ENCODE measurements at regions not wholly inside any gene's neighbourhood (a gene's known extent, or its start where the extent isn't known, plus 50 kb on each side); places are given as distances from the start of the nearest gene placed in this dataset.
"Not testable (repeated sequence)": the region's sequence is repeated elsewhere in the genome, so short reads cannot be mapped to it uniquely, and the experiment has no call there.

- not testable (repeated sequence) for H3K4me2 ChIP-seq (ENCODE audit: insufficient read depth, low read length, poor library complexity, severe bottlenecking); H2BK12ac ChIP-seq (ENCODE audit: low read length)
Measured at GRCh38 chr3:32042867-32043266, 61.3 kb downstream of the ZNF860 start.

GRCh38 chr3:32045091-32045915 is 61.1 kb upstream of the GPD1L start:
- Histone ChIP-seq H2BK12ac (ENCODE audit: low read length) (no peak overlapping the region), H3K27me3 (ENCODE audit: control insufficient read depth in 3 of 3, insufficient read depth in 3 of 3, low read depth in 1 of 3, low read length in 3 of 3) (no peaks in the 10 kb centered on the region), H2BK15ac (ENCODE audit: low read length) (no peak overlapping the region), H3K27ac (replicated peaks; ENCODE audit: low read length) (no peak overlapping the region), H3K79me1 (ENCODE audit: low read depth, low read length) (no peaks in the 10 kb centered on the region), H3K4me2 (ENCODE audit: insufficient read depth, low read length, poor library complexity, severe bottlenecking) (no peak overlapping the region), H2AFZ (ENCODE audit: low read length) (peak overlapping the region; percentile 32), H2BK5ac (ENCODE audit: low read length) (no peak overlapping the region), H3K9ac (ENCODE audit: low read depth, low read length, poor library complexity) (no peak overlapping the region), H3K4ac (ENCODE audit: low read length) (no peak overlapping the region), H3K9me3 (replicated peaks in 1 of 2; ENCODE audit: control insufficient read depth in 2 of 2, insufficient read depth in 1 of 2, low read depth in 1 of 2, low read length in 2 of 2) (no peaks in the 10 kb centered on the region), H4K91ac (ENCODE audit: low read depth, low read length, poor library complexity) (no peak overlapping the region), H3K4me1 (ENCODE audit: control insufficient read depth in 2 of 2, insufficient read depth in 1 of 2, low read depth in 1 of 2, low read length in 2 of 2) (peaks cover 0 to 5% of the 10 kb centered on the region in 2 donors), H3K23ac (ENCODE audit: low read depth, low read length, poor library complexity) (no peak overlapping the region), H3K36me3 (replicated peaks in 1 of 2; ENCODE audit: control insufficient read depth in 2 of 2, insufficient read depth in 2 of 2, low read length in 2 of 2) (no peaks in the 10 kb centered on the region), H4K8ac (ENCODE audit: low read depth, low read length) (no peak overlapping the region), H3K4me3 (ENCODE audit: low read length in 2 of 2) (no peak overlapping the region), H3K14ac (ENCODE audit: low read length) (no peak overlapping the region), H2BK120ac (ENCODE audit: low read depth, low read length) (no peak overlapping the region), H3K18ac (ENCODE audit: low read length) (no peak overlapping the region), H2AK5ac (ENCODE audit: low read depth, low read length) (no peak overlapping the region)
- no peak for DNase-seq (ENCODE audit: low spot score)
- WGBS, 2 donors (ENCODE audit: extremely low coverage in 2 of 2, insufficient read length in 2 of 2, insufficient replicate concordance in 1 of 2) = no CpG with 5 or more reads among the region's 5 CpGs

More at GRCh38 chr3:32042867-32043266, 61.3 kb downstream of the ZNF860 start:
- H4K8ac ChIP-seq (ENCODE audit: low read depth, low read length); H3K79me1 ChIP-seq (ENCODE audit: low read depth, low read length); H2BK5ac ChIP-seq (ENCODE audit: low read length); H3K27ac ChIP-seq (replicated peaks; ENCODE audit: low read length); H3K4ac ChIP-seq (ENCODE audit: low read length); H3K27me3 ChIP-seq (ENCODE audit: control insufficient read depth in 3 of 3, insufficient read depth in 3 of 3, low read depth in 1 of 3, low read length in 3 of 3); H3K4me3 ChIP-seq (ENCODE audit: low read length in 2 of 2); H2BK15ac ChIP-seq (ENCODE audit: low read length); H3K4me1 ChIP-seq (ENCODE audit: control insufficient read depth in 2 of 2, insufficient read depth in 1 of 2, low read depth in 1 of 2, low read length in 2 of 2); H3K9me3 ChIP-seq (replicated peaks in 1 of 2; ENCODE audit: control insufficient read depth in 2 of 2, insufficient read depth in 1 of 2, low read depth in 1 of 2, low read length in 2 of 2); H2AK5ac ChIP-seq (ENCODE audit: low read depth, low read length); H4K91ac ChIP-seq (ENCODE audit: low read depth, low read length, poor library complexity); H2AFZ ChIP-seq (ENCODE audit: low read length); H3K9ac ChIP-seq (ENCODE audit: low read depth, low read length, poor library complexity); DNase-seq (ENCODE audit: low spot score); H3K36me3 ChIP-seq (replicated peaks in 1 of 2; ENCODE audit: control insufficient read depth in 2 of 2, insufficient read depth in 2 of 2, low read length in 2 of 2); H3K14ac ChIP-seq (ENCODE audit: low read length); H3K23ac ChIP-seq (ENCODE audit: low read depth, low read length, poor library complexity); H3K18ac ChIP-seq (ENCODE audit: low read length); H2BK120ac ChIP-seq (ENCODE audit: low read depth, low read length): not testable (repeated sequence)
- no CpG with 5 or more reads among the region's 6 CpGs for WGBS, 2 donors (ENCODE audit: extremely low coverage in 2 of 2, insufficient read length in 2 of 2, insufficient replicate concordance in 1 of 2)

GRCh38 chr3:32046102-32046501 is 60.3 kb upstream of the GPD1L start:
- Histone ChIP-seq H3K9me3 (replicated peaks in 1 of 2; ENCODE audit: control insufficient read depth in 2 of 2, insufficient read depth in 1 of 2, low read depth in 1 of 2, low read length in 2 of 2) (no peaks in the 10 kb centered on the region), H2BK120ac (ENCODE audit: low read depth, low read length) (no peak overlapping the region), H3K4me1 (ENCODE audit: control insufficient read depth in 2 of 2, insufficient read depth in 1 of 2, low read depth in 1 of 2, low read length in 2 of 2) (peaks cover 0 to 5% of the 10 kb centered on the region in 2 donors), H3K79me1 (ENCODE audit: low read depth, low read length) (no peaks in the 10 kb centered on the region), H2BK5ac (ENCODE audit: low read length) (no peak overlapping the region), H3K23ac (ENCODE audit: low read depth, low read length, poor library complexity) (no peak overlapping the region), H2BK15ac (ENCODE audit: low read length) (no peak overlapping the region), H2AFZ (ENCODE audit: low read length) (no peak overlapping the region), H2AK5ac (ENCODE audit: low read depth, low read length) (no peak overlapping the region), H3K14ac (ENCODE audit: low read length) (no peak overlapping the region), H3K4me3 (ENCODE audit: low read length in 2 of 2) (no peak overlapping the region), H3K4ac (ENCODE audit: low read length) (no peak overlapping the region), H3K36me3 (replicated peaks in 1 of 2; ENCODE audit: control insufficient read depth in 2 of 2, insufficient read depth in 2 of 2, low read length in 2 of 2) (no peaks in the 10 kb centered on the region), H4K8ac (ENCODE audit: low read depth, low read length) (no peak overlapping the region), H3K4me2 (ENCODE audit: insufficient read depth, low read length, poor library complexity, severe bottlenecking) (no peak overlapping the region), H3K9ac (ENCODE audit: low read depth, low read length, poor library complexity) (no peak overlapping the region), H2BK12ac (ENCODE audit: low read length) (no peak overlapping the region), H3K27me3 (ENCODE audit: control insufficient read depth in 3 of 3, insufficient read depth in 3 of 3, low read depth in 1 of 3, low read length in 3 of 3) (no peaks in the 10 kb centered on the region), H4K91ac (ENCODE audit: low read depth, low read length, poor library complexity) (no peak overlapping the region), H3K18ac (ENCODE audit: low read length) (no peak overlapping the region), H3K27ac (replicated peaks; ENCODE audit: low read length) (no peak overlapping the region)
- no peak for DNase-seq (ENCODE audit: low spot score)
- WGBS, 2 donors (ENCODE audit: extremely low coverage in 2 of 2, insufficient read length in 2 of 2, insufficient replicate concordance in 1 of 2) = no CpG with 5 or more reads among the region's 1 CpG

GRCh38 chr3:32048487-32049182 is 57.8 kb upstream of the GPD1L start:
- Histone ChIP-seq H3K14ac (ENCODE audit: low read length) (no peak overlapping the region), H2BK12ac (ENCODE audit: low read length) (no peak overlapping the region), H3K79me1 (ENCODE audit: low read depth, low read length) (no peaks in the 10 kb centered on the region), H3K36me3 (replicated peaks in 1 of 2; ENCODE audit: control insufficient read depth in 2 of 2, insufficient read depth in 2 of 2, low read length in 2 of 2) (no peaks in the 10 kb centered on the region), H3K4ac (ENCODE audit: low read length) (no peak overlapping the region), H3K9me3 (replicated peaks in 1 of 2; ENCODE audit: control insufficient read depth in 2 of 2, insufficient read depth in 1 of 2, low read depth in 1 of 2, low read length in 2 of 2) (no peaks in the 10 kb centered on the region), H2BK5ac (ENCODE audit: low read length) (no peak overlapping the region), H2AFZ (ENCODE audit: low read length) (no peak overlapping the region), H3K4me3 (ENCODE audit: low read length in 2 of 2) (no peak overlapping the region), H2AK5ac (ENCODE audit: low read depth, low read length) (no peak overlapping the region), H4K8ac (ENCODE audit: low read depth, low read length) (no peak overlapping the region), H3K27me3 (ENCODE audit: control insufficient read depth in 3 of 3, insufficient read depth in 3 of 3, low read depth in 1 of 3, low read length in 3 of 3) (no peaks in the 10 kb centered on the region), H4K91ac (ENCODE audit: low read depth, low read length, poor library complexity) (no peak overlapping the region), H3K23ac (ENCODE audit: low read depth, low read length, poor library complexity) (no peak overlapping the region), H3K4me2 (ENCODE audit: insufficient read depth, low read length, poor library complexity, severe bottlenecking) (no peak overlapping the region), H2BK120ac (ENCODE audit: low read depth, low read length) (no peak overlapping the region), H3K18ac (ENCODE audit: low read length) (no peak overlapping the region), H2BK15ac (ENCODE audit: low read length) (no peak overlapping the region), H3K9ac (ENCODE audit: low read depth, low read length, poor library complexity) (no peak overlapping the region), H3K4me1 (ENCODE audit: control insufficient read depth in 2 of 2, insufficient read depth in 1 of 2, low read depth in 1 of 2, low read length in 2 of 2) (peaks cover 0 to 5% of the 10 kb centered on the region in 2 donors), H3K27ac (replicated peaks; ENCODE audit: low read length) (no peak overlapping the region)
- DNase-seq (ENCODE audit: low spot score) = no peak
- no CpG with 5 or more reads among the region's 4 CpGs for WGBS, 2 donors (ENCODE audit: extremely low coverage in 2 of 2, insufficient read length in 2 of 2, insufficient replicate concordance in 1 of 2)

Measured in neuronal stem cell (in vitro differentiated cells).